DND-41 (cell line): ENCODE measurements at regions not wholly inside any gene's neighbourhood (a gene's known extent, or its start where the extent isn't known, plus 50 kb on each side); places are given as distances from the start of the nearest gene placed in this dataset.
"Not testable (repeated sequence)": the region's sequence is repeated elsewhere in the genome, so short reads cannot be mapped to it uniquely, and the experiment has no call there.

ENCODE experiments used
- ATAC-seq: fragments of 200-7000 bp; cut with Tn5 transposase; 3 replicates; pipeline ENCODE4 v1.9.1; 2021; ENCODE audit warnings: low read depth; ENCODE audit not compliant: insufficient read depth
- DNase-seq: peaks from one replicate; pipeline ENCODE4 v3.0.0-alpha.2; 2020
- H2AFZ ChIP-seq: 2 replicates; pipeline ENCODE4 v1.6.0; 2012; ENCODE audit warnings: low read depth, low read length
- H3K27ac ChIP-seq: 2 replicates; pipeline ENCODE4 v1.5.1; 2012; ENCODE audit warnings: low read length, inconsistent platforms
- H3K27me3 ChIP-seq: fragments of 200-600 bp; sonication (generic); 2 replicates; pipeline ENCODE4 v1.6.0; 2012; ENCODE audit warnings: low read length, mild to moderate bottlenecking, inconsistent platforms; ENCODE audit not compliant: insufficient read depth, poor library complexity
- H3K36me3 ChIP-seq: 2 replicates; pipeline ENCODE4 v1.5.1; 2012; ENCODE audit warnings: low read length, inconsistent platforms; ENCODE audit not compliant: insufficient read depth
- H3K4me1 ChIP-seq: 2 replicates; pipeline ENCODE4 v1.5.1; 2012; ENCODE audit warnings: mild to moderate bottlenecking, low read length; ENCODE audit not compliant: insufficient read depth
- H3K4me2 ChIP-seq: 2 replicates; pipeline ENCODE4 v1.6.0; 2012; ENCODE audit warnings: mild to moderate bottlenecking, moderate library complexity, low read length, inconsistent platforms; ENCODE audit not compliant: insufficient read depth
- H3K4me3 ChIP-seq, 2 experiments: fragments of 200-600 bp in 1 of 2; shearing (Covaris generic) in 1 of 2; 2 replicates each; pipeline ENCODE4 v1.5.1; 2012 to 2016; ENCODE audit warnings: inconsistent platforms in 2 of 2, low read length in 2 of 2, mild to moderate bottlenecking in 2 of 2, low read depth in 1 of 2, moderate library complexity in 1 of 2
- H3K79me2 ChIP-seq: 2 replicates; pipeline ENCODE4 v1.6.0; 2012; ENCODE audit warnings: low read length, inconsistent platforms; ENCODE audit not compliant: insufficient read depth
- H3K9ac ChIP-seq: 2 replicates; pipeline ENCODE4 v1.6.0; 2012; ENCODE audit warnings: low read depth, mild to moderate bottlenecking, inconsistent platforms, low read length, moderate library complexity
- H3K9me3 ChIP-seq: 2 replicates; pipeline ENCODE4 v1.5.1; 2012; ENCODE audit warnings: low read length, moderate library complexity, mild to moderate bottlenecking, inconsistent platforms; ENCODE audit not compliant: insufficient read depth, severe bottlenecking
- H4K20me1 ChIP-seq: 2 replicates; pipeline ENCODE4 v1.6.0; 2012; ENCODE audit warnings: low read length; ENCODE audit not compliant: insufficient read depth
- EZH2 ChIP-seq: IDR thresholded peaks from 3 replicates; pipeline ENCODE4 v1.6.1; 2012; ENCODE audit warnings: borderline replicate concordance, low read depth, mild to moderate bottlenecking, moderate library complexity, low read length, inconsistent platforms; ENCODE audit not compliant: severe bottlenecking
- TF ChIP-seq, protein P1 (sequence below): IDR thresholded peaks from 2 replicates; pipeline ENCODE4 v1.5.1; 2012; ENCODE audit warnings: borderline replicate concordance, low read length, moderate library complexity, mild to moderate bottlenecking; ENCODE audit not compliant: poor library complexity, severe bottlenecking; ENCODE audit errors: extremely low read depth

DNA sequence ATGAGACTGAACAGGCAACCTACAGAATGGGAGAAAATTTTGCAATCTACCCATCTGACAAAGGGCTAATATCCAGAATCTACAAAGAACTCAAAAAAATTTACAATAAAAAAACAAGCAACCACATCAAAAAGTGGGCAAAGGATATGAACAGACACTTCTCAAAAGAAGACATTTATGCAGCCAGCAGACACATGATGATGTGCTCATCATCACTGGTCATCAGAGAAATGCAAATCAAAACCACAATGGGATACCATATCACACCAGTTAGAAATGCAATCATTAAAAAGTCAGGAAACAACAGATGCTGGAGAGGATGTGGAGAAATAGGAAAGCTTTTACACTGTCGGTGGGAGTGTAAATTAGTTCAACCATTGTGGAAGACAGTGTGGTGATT lies 51.7 kb upstream of the PAXBP1 start:
- H3K27ac ChIP-seq, H2AFZ ChIP-seq, H3K9me3 ChIP-seq, H4K20me1 ChIP-seq, H3K4me2 ChIP-seq, DNase-seq, H3K4me1 ChIP-seq, ATAC-seq, H3K9ac ChIP-seq, H3K79me2 ChIP-seq, H3K27me3 ChIP-seq, H3K36me3 ChIP-seq, H3K4me3 ChIP-seq: not testable (repeated sequence)

DNA sequence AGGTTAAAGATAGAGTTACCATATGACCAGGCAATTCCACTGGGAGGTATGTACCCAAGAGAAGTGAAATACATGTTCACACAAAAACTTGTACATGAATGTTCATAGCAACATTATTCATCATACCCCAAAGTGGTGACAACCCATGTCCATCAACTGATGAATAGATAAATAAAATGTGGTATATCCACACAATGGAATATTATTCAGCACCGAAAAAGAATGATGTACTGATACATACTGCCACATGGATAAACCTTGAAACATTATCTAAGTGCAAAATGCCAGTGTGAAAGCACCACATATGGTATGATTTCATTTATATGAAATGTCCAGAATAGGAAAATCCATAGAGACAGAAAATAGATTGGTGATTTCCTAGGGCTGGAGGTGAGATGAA lies 53.4 kb upstream of the PAXBP1 start:
- Histone ChIP-seq H3K4me2 (no peak overlapping the region), H3K27me3 (no peaks in the 10 kb centered on the region), H3K4me3 (no peak overlapping the region), H3K9ac (no peak overlapping the region), H3K4me1 (no peaks in the 10 kb centered on the region), H4K20me1 (no peaks in the 10 kb centered on the region), H3K27ac (no peak overlapping the region), H3K9me3 (no peaks in the 10 kb centered on the region), H3K79me2 (no peaks in the 10 kb centered on the region), H2AFZ (no peak overlapping the region), H3K36me3 (no peaks in the 10 kb centered on the region)
- TF ChIP-seq, protein P1, sequence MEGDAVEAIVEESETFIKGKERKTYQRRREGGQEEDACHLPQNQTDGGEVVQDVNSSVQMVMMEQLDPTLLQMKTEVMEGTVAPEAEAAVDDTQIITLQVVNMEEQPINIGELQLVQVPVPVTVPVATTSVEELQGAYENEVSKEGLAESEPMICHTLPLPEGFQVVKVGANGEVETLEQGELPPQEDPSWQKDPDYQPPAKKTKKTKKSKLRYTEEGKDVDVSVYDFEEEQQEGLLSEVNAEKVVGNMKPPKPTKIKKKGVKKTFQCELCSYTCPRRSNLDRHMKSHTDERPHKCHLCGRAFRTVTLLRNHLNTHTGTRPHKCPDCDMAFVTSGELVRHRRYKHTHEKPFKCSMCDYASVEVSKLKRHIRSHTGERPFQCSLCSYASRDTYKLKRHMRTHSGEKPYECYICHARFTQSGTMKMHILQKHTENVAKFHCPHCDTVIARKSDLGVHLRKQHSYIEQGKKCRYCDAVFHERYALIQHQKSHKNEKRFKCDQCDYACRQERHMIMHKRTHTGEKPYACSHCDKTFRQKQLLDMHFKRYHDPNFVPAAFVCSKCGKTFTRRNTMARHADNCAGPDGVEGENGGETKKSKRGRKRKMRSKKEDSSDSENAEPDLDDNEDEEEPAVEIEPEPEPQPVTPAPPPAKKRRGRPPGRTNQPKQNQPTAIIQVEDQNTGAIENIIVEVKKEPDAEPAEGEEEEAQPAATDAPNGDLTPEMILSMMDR, result no peak
- TF ChIP-seq EZH2, result no peak
- DNase-seq (no peak), ATAC-seq (no peak)

DNA sequence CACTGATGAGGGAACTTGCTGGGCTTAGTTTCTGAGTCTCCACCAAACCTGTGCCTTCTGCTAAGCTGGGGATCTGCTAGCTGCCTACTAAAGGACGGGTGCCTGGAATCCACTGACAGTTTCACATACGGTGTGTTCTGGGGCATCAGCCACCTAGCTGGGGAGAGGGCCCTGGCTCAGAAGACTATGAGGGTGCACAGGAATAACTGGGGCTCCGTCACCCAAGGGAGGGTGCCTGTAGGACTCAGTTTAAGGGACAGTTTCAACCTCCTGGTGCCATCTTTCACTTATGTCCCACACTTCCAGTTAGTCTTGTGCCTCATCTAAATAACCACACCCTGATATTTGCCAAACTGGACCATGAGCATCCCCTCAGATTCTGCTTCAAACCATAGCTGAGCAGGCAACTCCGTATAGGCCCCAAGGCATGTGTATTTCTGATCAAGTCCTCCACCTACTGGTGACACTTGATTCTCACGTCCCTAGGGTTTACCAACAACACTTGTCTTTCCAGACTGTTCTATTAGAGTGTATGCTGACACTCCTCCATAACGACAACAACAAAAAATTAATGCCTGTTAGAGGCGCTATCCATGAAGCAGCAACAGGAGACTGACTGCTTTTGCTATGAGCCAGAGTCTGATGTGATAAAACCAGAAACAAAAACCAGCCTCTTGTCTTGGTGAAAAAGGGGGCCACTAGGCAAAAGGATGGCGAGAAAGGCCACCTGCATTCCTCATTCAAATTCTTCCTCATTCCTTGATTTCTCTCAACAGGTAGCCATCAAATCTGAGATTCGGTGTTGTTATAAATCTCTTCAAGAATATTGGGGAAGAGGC lies 55.0 kb upstream of the PAXBP1 start:
- no peak overlapping the region for H2AFZ ChIP-seq
- no peaks in the 10 kb centered on the region for H4K20me1 ChIP-seq
- no peaks in the 10 kb centered on the region for H3K79me2 ChIP-seq
- H3K27ac ChIP-seq, result no peak overlapping the region
- peak; percentile 45 for DNase-seq
- H3K9ac ChIP-seq, result no peak overlapping the region
- no peak overlapping the region for H3K4me2 ChIP-seq
- ATAC-seq, result peak; percentile 92
- H3K4me3 ChIP-seq, result no peak overlapping the region
- no peaks in the 10 kb centered on the region for H3K27me3 ChIP-seq
- no peaks in the 10 kb centered on the region for H3K36me3 ChIP-seq
- no peaks in the 10 kb centered on the region for H3K4me1 ChIP-seq
- no peaks in the 10 kb centered on the region for H3K9me3 ChIP-seq
- TF ChIP-seq, protein P1, result peak; percentile 75
- TF ChIP-seq EZH2, result no peak

DNA sequence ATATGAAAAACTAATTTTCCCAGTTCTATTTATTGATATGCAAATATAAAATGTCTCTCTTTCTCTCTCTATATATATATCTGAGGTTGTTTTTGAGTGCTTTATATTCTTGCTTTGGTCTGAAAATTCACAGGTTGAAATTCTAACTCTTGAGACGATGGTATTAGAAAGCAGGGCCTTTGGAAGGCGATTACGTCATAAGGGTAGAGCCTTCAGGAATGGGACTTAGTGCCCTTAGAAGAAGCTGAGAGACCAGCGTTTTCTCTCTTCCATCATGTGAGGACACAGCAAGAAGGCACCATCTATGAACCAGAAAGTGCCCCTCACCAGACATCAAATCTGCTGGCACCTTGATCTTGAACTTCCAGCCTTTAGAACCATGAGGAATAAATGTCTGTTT lies 57.4 kb upstream of the PAXBP1 start:
- TF ChIP-seq, protein P1, result no peak
- TF ChIP-seq EZH2, result no peak
- no peaks in the 10 kb centered on the region for H4K20me1 ChIP-seq
- H2AFZ ChIP-seq, result no peak overlapping the region

More for the DNA sequence above, 57.4 kb upstream of the PAXBP1 start:
- ATAC-seq, result no peak
- Histone ChIP-seq H3K27ac (no peak overlapping the region), H3K4me2 (no peak overlapping the region), H3K9ac (no peak overlapping the region), H3K4me1 (no peaks in the 10 kb centered on the region), H3K79me2 (no peaks in the 10 kb centered on the region), H3K4me3 (no peak overlapping the region), H3K9me3 (no peaks in the 10 kb centered on the region), H3K36me3 (no peaks in the 10 kb centered on the region), H3K27me3 (no peaks in the 10 kb centered on the region)
- DNase-seq, result no peak
